GM12878 (cell line): ENCODE measurements at regions not wholly inside any gene's neighbourhood (a gene's known extent, or its start where the extent isn't known, plus 50 kb on each side); places are given as distances from the start of the nearest gene placed in this dataset.

Source experiments
- ATAC-seq: fragments of 200-7000 bp; cut with Tn5 transposase; 3 replicates; pipeline ENCODE4 v1.9.1; 2020; ENCODE audit warnings: mild to moderate bottlenecking, moderate library complexity
- BruUV-seq: library from RNA; stranded (reverse); fragments of 400-500 nt; replicated peaks from 2 replicates; lab custom pipeline; 2021; lab: Mats Ljungman, UMichigan
- CTCF ChIA-PET: fragments of 300-600 bp; sonication (Branson Sonifier 250); formaldehyde crosslinking; extraction: SDS; loops from one replicate; lab custom pipeline; 2021; ENCODE audit warnings: inconsistent platforms; lab: Yijun Ruan, JAX
- POLR2A ChIA-PET: fragments of 350-600 bp; formaldehyde crosslinking; extraction: SDS; loops from one replicate; lab custom pipeline; 2021; ENCODE audit warnings: inconsistent platforms; lab: Charles Lee
- RAD21 ChIA-PET: fragments of 300-600 bp; sonication (Branson Sonifier 250); formaldehyde crosslinking; loops from one replicate; lab custom pipeline; 2023; ENCODE audit warnings: antibody characterized with exemption; ENCODE audit not compliant: unreplicated experiment; lab: Charles Lee
- SMC1A ChIA-PET: fragments of 300-600 bp; sonication (Branson Sonifier 250); formaldehyde crosslinking; loops from one replicate; lab custom pipeline; 2023; ENCODE audit not compliant: unreplicated experiment, uncharacterized antibody; lab: Charles Lee
- DNase-seq: peaks from one replicate; pipeline ENCODE4 v3.0.0-alpha.2; 2011; ENCODE audit warnings: low read depth, low spot score
- FAIRE-seq: peaks from 3 replicates; lab custom pipeline; 2011; peaks lifted over from hg19 to GRCh38; lab: Jason Lieb, UNC
- H2AFZ ChIP-seq: 2 replicates; pipeline ENCODE4 v1.6.0; 2011; ENCODE audit warnings: low read depth, low read length, control low read depth; ENCODE audit not compliant: control insufficient read depth
- H3K27ac ChIP-seq: 2 replicates; pipeline ENCODE4 v1.5.1; 2011; ENCODE audit warnings: control low read depth; ENCODE audit not compliant: control insufficient read depth, insufficient read depth
- H3K27me3 ChIP-seq, 2 experiments: replicated peaks in 1 of 2; 2 replicates each; pipeline versions ENCODE4 v1.6.0 to v1.6.1; 2011; ENCODE audit warnings: low read length in 1 of 2; ENCODE audit not compliant: control insufficient read depth in 2 of 2, insufficient read depth in 2 of 2
- H3K36me3 ChIP-seq, 2 experiments: 2 replicates each; pipeline ENCODE4 v1.5.1; 2011; ENCODE audit warnings: low read length in 1 of 2; ENCODE audit not compliant: control insufficient read depth in 2 of 2, insufficient read depth in 2 of 2
- H3K4me1 ChIP-seq: 2 replicates; pipeline ENCODE4 v1.6.1; 2011; ENCODE audit warnings: mild to moderate bottlenecking, low read length, moderate library complexity, mixed read lengths; ENCODE audit not compliant: control insufficient read depth, insufficient read depth
- H3K4me2 ChIP-seq: 2 replicates; pipeline ENCODE4 v1.6.0; 2011; ENCODE audit warnings: control low read depth; ENCODE audit not compliant: control insufficient read depth, insufficient read depth
- H3K4me3 ChIP-seq: fragments of 200-600 bp; sonication (generic); 2 replicates; pipeline ENCODE4 v1.5.1; 2016
- H3K79me2 ChIP-seq: 2 replicates; pipeline ENCODE4 v1.6.0; 2011; ENCODE audit warnings: low read length; ENCODE audit not compliant: control insufficient read depth, insufficient read depth
- H3K9ac ChIP-seq: 2 replicates; pipeline ENCODE4 v1.8.0; 2011; ENCODE audit warnings: low read length, control low read depth, mixed read lengths; ENCODE audit not compliant: control insufficient read depth, insufficient read depth
- H3K9me3 ChIP-seq: replicated peaks from 3 replicates; pipeline ENCODE4 v1.5.1; 2011; ENCODE audit warnings: mild to moderate bottlenecking, low read length; ENCODE audit not compliant: control insufficient read depth, insufficient read depth
- H4K20me1 ChIP-seq: 2 replicates; pipeline ENCODE4 v1.6.0; 2011; ENCODE audit not compliant: control insufficient read depth, insufficient read depth
- CBX5 ChIP-seq: sonication (generic); IDR thresholded peaks from 2 replicates; pipeline ENCODE4 v1.6.1; 2016; ENCODE audit warnings: low read depth, moderate library complexity, mild to moderate bottlenecking, inconsistent platforms
- EED ChIP-seq: sonication (generic); IDR thresholded peaks from 2 replicates; pipeline ENCODE4 v1.6.1; 2016; ENCODE audit warnings: antibody characterized with exemption, low read depth
- ESRRA ChIP-seq: IDR thresholded peaks from 2 replicates; pipeline ENCODE4 v1.6.1; 2012; ENCODE audit warnings: mild to moderate bottlenecking, low read length, improper control_type of control experiment
- EZH2 ChIP-seq: IDR thresholded peaks from 2 replicates; pipeline ENCODE4 v1.6.1; 2012; ENCODE audit warnings: low read depth, mild to moderate bottlenecking, control low read depth, inconsistent platforms, low read length, borderline replicate concordance; ENCODE audit not compliant: control insufficient read depth
- FOS ChIP-seq: IDR thresholded peaks from 3 replicates; pipeline ENCODE4 v1.6.1; 2011; ENCODE audit warnings: borderline replicate concordance; ENCODE audit not compliant: insufficient read length; ENCODE audit errors: extremely low read depth
- GABPA ChIP-seq: IDR thresholded peaks from 2 replicates; pipeline ENCODE4 v1.6.1; 2014; ENCODE audit warnings: antibody characterized with exemption, low read depth, mild to moderate bottlenecking, inconsistent platforms
- HCFC1 ChIP-seq: fragments of 150-350 bp; IDR thresholded peaks from 2 replicates; pipeline ENCODE4 v1.6.1; 2014; ENCODE audit warnings: low read length
- IKZF2 ChIP-seq, 2 experiments: fragments of 450-650 bp; IDR thresholded peaks; 2 replicates each; pipeline ENCODE4 v1.6.1; 2017; ENCODE audit warnings: mild to moderate bottlenecking in 2 of 2, moderate library complexity in 2 of 2
- POLR2AphosphoS5 ChIP-seq: IDR thresholded peaks from 2 replicates; pipeline ENCODE4 v1.6.1; 2011; ENCODE audit warnings: mild to moderate bottlenecking, low read length, inconsistent platforms
- SUZ12 ChIP-seq: fragments of 200-600 bp; sonication (generic); IDR thresholded peaks from one replicate; pipeline ENCODE4 v1.6.1; 2018; ENCODE audit warnings: antibody characterized with exemption, mild to moderate bottlenecking; ENCODE audit not compliant: unreplicated experiment
- TAF1 ChIP-seq: IDR thresholded peaks from 2 replicates; pipeline ENCODE4 v1.6.1; 2011; ENCODE audit warnings: mild to moderate bottlenecking, low read depth, low read length, borderline replicate concordance
- TBL1XR1 ChIP-seq: IDR thresholded peaks from 2 replicates; pipeline ENCODE4 v1.6.1; 2012; ENCODE audit warnings: low read depth, low read length, improper control_type of control experiment
- WRNIP1 ChIP-seq: IDR thresholded peaks from 2 replicates; pipeline ENCODE4 v1.6.1; 2011; ENCODE audit warnings: low read depth, low read length, improper control_type of control experiment, borderline replicate concordance
- WGBS: methylation state at CpG from one replicate; pipeline ENCODE4 v1.1.6; 2016; ENCODE audit warnings: low lambda C conversion rate; ENCODE audit not compliant: insufficient replicate concordance, insufficient coverage; ENCODE audit errors: missing lambda C conversion rate; 5-methylcytosine and 5-hydroxymethylcytosine counted together
- in situ Hi-C: fragments of 300-500 bp; cut with MboI; formaldehyde crosslinking; loops from 9 replicates; pipeline ENCODE4 v1.14.3; 2018; ENCODE audit warnings: mixed read lengths
- intact Hi-C: fragments of 100-400 bp; cut with micrococcal nuclease; formaldehyde crosslinking; loops from one replicate; pipeline ENCODE4 v1.14.2; 2022; ENCODE audit not compliant: unreplicated experiment
- TF ChIP-seq, protein P1 (sequence below): IDR thresholded peaks from 2 replicates; pipeline ENCODE4 v1.6.1; 2011; ENCODE audit warnings: low read depth, mild to moderate bottlenecking, low read length, moderate library complexity, borderline replicate concordance; ENCODE audit errors: extremely low read depth
- TF ChIP-seq, protein P2 (sequence below): fragments of 450-650 bp; IDR thresholded peaks from 2 replicates; pipeline ENCODE4 v1.6.1; 2018; ENCODE audit warnings: mild to moderate bottlenecking, low read depth, moderate library complexity; ENCODE audit not compliant: partially characterized antibody
- TF ChIP-seq, protein P3 (sequence below): fragments of 450-650 bp; formaldehyde crosslinking; IDR thresholded peaks from 2 replicates; pipeline ENCODE4 v1.5.0; 2022; ENCODE audit warnings: mild to moderate bottlenecking, missing genetic modification characterization

DNA sequence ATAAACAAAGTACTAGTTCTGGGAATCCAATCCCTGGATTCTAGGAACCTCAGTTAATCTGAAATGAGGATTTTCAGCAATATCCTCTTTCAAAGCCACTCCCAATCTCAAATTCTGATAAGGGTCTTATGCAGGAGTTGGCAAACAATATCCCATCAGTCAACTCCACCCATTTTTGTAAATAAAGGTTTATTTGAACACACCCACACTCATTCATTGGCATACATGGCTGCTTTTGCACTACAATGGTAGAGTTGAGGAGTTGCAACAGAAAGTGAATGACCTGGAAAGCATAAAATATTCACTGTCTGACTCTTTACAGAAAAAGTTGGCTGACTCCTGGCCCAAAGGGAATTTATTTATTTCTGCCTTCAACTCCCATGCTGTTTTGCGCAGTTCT is 157.7 kb upstream of the CDH11 start:
- RAD21 ChIA-PET: no interaction called here
- POLR2A ChIA-PET: no interaction called here
- in situ Hi-C loops: no loop called here
- Histone ChIP-seq H3K4me1 (no peaks in the 10 kb centered on the region), H3K9ac (no peak overlapping the region), H3K4me2 (no peak overlapping the region), H3K36me3 (no peaks in the 10 kb centered on the region), H3K27me3 (no peaks in the 10 kb centered on the region), H3K9me3 (no peaks in the 10 kb centered on the region)
- SMC1A ChIA-PET: no interaction called here
- CTCF ChIA-PET: no interaction called here
- DNase-seq: no peak
- intact Hi-C loops: no loop called here
- TF ChIP-seq TBL1XR1 (no peak), HCFC1 (no peak), EED (no peak), TAF1 (no peak), SUZ12 (no peak), IKZF2 (IDR thresholded peaks at IDR 0.05) (no peak), FOS (no peak), GABPA (no peak), POLR2AphosphoS5 (no peak), CBX5 (no peak), WRNIP1 (no peak), ESRRA (no peak), EZH2 (no peak)
- TF ChIP-seq, protein P1, sequence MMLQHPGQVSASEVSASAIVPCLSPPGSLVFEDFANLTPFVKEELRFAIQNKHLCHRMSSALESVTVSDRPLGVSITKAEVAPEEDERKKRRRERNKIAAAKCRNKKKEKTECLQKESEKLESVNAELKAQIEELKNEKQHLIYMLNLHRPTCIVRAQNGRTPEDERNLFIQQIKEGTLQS: no peak
- TF ChIP-seq, protein P2, sequence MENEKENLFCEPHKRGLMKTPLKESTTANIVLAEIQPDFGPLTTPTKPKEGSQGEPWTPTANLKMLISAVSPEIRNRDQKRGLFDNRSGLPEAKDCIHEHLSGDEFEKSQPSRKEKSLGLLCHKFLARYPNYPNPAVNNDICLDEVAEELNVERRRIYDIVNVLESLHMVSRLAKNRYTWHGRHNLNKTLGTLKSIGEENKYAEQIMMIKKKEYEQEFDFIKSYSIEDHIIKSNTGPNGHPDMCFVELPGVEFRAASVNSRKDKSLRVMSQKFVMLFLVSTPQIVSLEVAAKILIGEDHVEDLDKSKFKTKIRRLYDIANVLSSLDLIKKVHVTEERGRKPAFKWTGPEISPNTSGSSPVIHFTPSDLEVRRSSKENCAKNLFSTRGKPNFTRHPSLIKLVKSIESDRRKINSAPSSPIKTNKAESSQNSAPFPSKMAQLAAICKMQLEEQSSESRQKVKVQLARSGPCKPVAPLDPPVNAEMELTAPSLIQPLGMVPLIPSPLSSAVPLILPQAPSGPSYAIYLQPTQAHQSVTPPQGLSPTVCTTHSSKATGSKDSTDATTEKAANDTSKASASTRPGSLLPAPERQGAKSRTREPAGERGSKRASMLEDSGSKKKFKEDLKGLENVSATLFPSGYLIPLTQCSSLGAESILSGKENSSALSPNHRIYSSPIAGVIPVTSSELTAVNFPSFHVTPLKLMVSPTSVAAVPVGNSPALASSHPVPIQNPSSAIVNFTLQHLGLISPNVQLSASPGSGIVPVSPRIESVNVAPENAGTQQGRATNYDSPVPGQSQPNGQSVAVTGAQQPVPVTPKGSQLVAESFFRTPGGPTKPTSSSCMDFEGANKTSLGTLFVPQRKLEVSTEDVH: no peak
- TF ChIP-seq, protein P3, sequence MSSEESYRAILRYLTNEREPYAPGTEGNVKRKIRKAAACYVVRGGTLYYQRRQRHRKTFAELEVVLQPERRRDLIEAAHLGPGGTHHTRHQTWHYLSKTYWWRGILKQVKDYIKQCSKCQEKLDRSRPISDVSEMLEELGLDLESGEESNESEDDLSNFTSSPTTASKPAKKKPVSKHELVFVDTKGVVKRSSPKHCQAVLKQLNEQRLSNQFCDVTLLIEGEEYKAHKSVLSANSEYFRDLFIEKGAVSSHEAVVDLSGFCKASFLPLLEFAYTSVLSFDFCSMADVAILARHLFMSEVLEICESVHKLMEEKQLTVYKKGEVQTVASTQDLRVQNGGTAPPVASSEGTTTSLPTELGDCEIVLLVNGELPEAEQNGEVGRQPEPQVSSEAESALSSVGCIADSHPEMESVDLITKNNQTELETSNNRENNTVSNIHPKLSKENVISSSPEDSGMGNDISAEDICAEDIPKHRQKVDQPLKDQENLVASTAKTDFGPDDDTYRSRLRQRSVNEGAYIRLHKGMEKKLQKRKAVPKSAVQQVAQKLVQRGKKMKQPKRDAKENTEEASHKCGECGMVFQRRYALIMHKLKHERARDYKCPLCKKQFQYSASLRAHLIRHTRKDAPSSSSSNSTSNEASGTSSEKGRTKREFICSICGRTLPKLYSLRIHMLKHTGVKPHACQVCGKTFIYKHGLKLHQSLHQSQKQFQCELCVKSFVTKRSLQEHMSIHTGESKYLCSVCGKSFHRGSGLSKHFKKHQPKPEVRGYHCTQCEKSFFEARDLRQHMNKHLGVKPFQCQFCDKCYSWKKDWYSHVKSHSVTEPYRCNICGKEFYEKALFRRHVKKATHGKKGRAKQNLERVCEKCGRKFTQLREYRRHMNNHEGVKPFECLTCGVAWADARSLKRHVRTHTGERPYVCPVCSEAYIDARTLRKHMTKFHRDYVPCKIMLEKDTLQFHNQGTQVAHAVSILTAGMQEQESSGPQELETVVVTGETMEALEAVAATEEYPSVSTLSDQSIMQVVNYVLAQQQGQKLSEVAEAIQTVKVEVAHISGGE (CRISPR knock-in tag): no peak
- TF ChIP-seq, all 136 proteins: peak for 0
- ATAC-seq: no peak
- FAIRE-seq: no peak
- no peaks in the 10 kb centered on the region for H4K20me1 ChIP-seq
- no peaks in the 10 kb centered on the region for H3K79me2 ChIP-seq
- no peak overlapping the region for H2AFZ ChIP-seq
- no peak overlapping the region for H3K4me3 ChIP-seq
- 0% methylated on average over 1 of the region's 1 CpG for WGBS
- BruUV-seq: no TSS peak
- H3K27ac ChIP-seq: no peak overlapping the region
